Neural cell (in vitro differentiated cells): ENCODE measurements at regions not wholly inside any gene's neighbourhood (a gene's known extent, or its start where the extent isn't known, plus 50 kb on each side); places are given as distances from the start of the nearest gene placed in this dataset.

Experiments used
- H2AFZ ChIP-seq: fragments of 200-600, 300-800 bp; sonication (generic), shearing (Covaris generic); 2 replicates; pipeline ENCODE4 v1.6.0; 2014; ENCODE audit warnings: low read depth, mild to moderate bottlenecking, antibody characterized with exemption, low read length, moderate library complexity
- H3F3A ChIP-seq: fragments of 200-600 bp; shearing (Covaris generic); 2 replicates; pipeline ENCODE4 v1.6.1; 2016; ENCODE audit warnings: mild to moderate bottlenecking, moderate library complexity, mixed read lengths, antibody characterized with exemption, low read length; ENCODE audit not compliant: insufficient read depth, poor library complexity, severe bottlenecking
- H3K27ac ChIP-seq: fragments of 200-600, 300-800 bp; sonication (generic), shearing (Covaris generic); 2 replicates; pipeline ENCODE4 v1.5.1; 2014; ENCODE audit warnings: mild to moderate bottlenecking, low read length, moderate library complexity
- H3K27me3 ChIP-seq: fragments of 300-800, 200-600 bp; sonication (generic), shearing (Covaris generic); 2 replicates; pipeline ENCODE4 v1.6.0; 2014; ENCODE audit warnings: mild to moderate bottlenecking, low read depth, low read length, moderate library complexity; ENCODE audit not compliant: insufficient read depth
- H3K36me3 ChIP-seq: fragments of 300-800, 200-600 bp; sonication (generic), shearing (Covaris generic); 2 replicates; pipeline ENCODE4 v1.5.1; 2014; ENCODE audit warnings: mild to moderate bottlenecking, antibody characterized with exemption, low read length, moderate library complexity; ENCODE audit not compliant: insufficient read depth
- H3K4me2 ChIP-seq: fragments of 300-800, 200-600 bp; sonication (generic), shearing (Covaris generic); 2 replicates; pipeline ENCODE4 v1.6.0; 2014; ENCODE audit warnings: mild to moderate bottlenecking, low read length
- H3K4me3 ChIP-seq: fragments of 300-800, 200-600 bp; sonication (generic), shearing (Covaris generic); 2 replicates; pipeline ENCODE4 v1.5.1; 2014; ENCODE audit warnings: mild to moderate bottlenecking, low read length, moderate library complexity
- H3K79me2 ChIP-seq: fragments of 200-600 bp; shearing (Covaris generic); replicated peaks from 2 replicates; pipeline ENCODE4 v1.6.0; 2014; ENCODE audit warnings: mild to moderate bottlenecking, low read length, moderate library complexity; ENCODE audit not compliant: insufficient read depth
- H3K9ac ChIP-seq: fragments of 300-800, 200-600 bp; sonication (generic), shearing (Covaris generic); 2 replicates; pipeline ENCODE4 v1.6.1; 2016; ENCODE audit warnings: mild to moderate bottlenecking, low read length, mixed read lengths
- H3K9me2 ChIP-seq: fragments of 200-600 bp; shearing (Covaris generic); 2 replicates; pipeline ENCODE4 v1.6.1; 2016; ENCODE audit warnings: mild to moderate bottlenecking, low read length, mixed read lengths; ENCODE audit not compliant: insufficient read depth
- H3K9me3 ChIP-seq: fragments of 200-600, 300-800 bp; sonication (generic), shearing (Covaris generic); 2 replicates; pipeline ENCODE4 v1.6.1; 2016; ENCODE audit warnings: mild to moderate bottlenecking, mixed run types, low read length, moderate library complexity, mixed read lengths
- H4K20me1 ChIP-seq: fragments of 200-600 bp; shearing (Covaris generic); 2 replicates; pipeline ENCODE4 v1.6.1; 2016; ENCODE audit warnings: mild to moderate bottlenecking, mixed run types; ENCODE audit not compliant: insufficient read depth
- EP300 ChIP-seq: fragments of 450-650 bp; conservative IDR thresholded peaks from 2 replicates; pipeline ENCODE4 v1.6.1; 2014; ENCODE audit warnings: antibody characterized with exemption, mild to moderate bottlenecking, moderate library complexity; ENCODE audit not compliant: poor library complexity, severe bottlenecking
- EZH2 ChIP-seq: fragments of 200-600, 300-800 bp; shearing (Covaris generic), sonication (generic); IDR thresholded peaks from 2 replicates; pipeline ENCODE4 v1.6.1; 2014; ENCODE audit warnings: antibody characterized with exemption, low read length, borderline replicate concordance, mild to moderate bottlenecking; ENCODE audit not compliant: insufficient read depth, poor library complexity, severe bottlenecking
- MXI1 ChIP-seq: fragments of 450-650 bp; conservative IDR thresholded peaks from 2 replicates; pipeline ENCODE4 v1.6.1; 2014; ENCODE audit warnings: antibody characterized with exemption, mild to moderate bottlenecking; ENCODE audit not compliant: poor library complexity, severe bottlenecking
- POLR2AphosphoS5 ChIP-seq: IDR thresholded peaks from 2 replicates; pipeline ENCODE4 v1.6.1; 2012
- RAD21 ChIP-seq: fragments of 450-650 bp; conservative IDR thresholded peaks from 2 replicates; pipeline ENCODE4 v1.6.1; 2014; ENCODE audit warnings: antibody characterized with exemption, mild to moderate bottlenecking, moderate library complexity
- SMC3 ChIP-seq: fragments of 450-650 bp; conservative IDR thresholded peaks from 2 replicates; pipeline ENCODE4 v1.6.1; 2014; ENCODE audit warnings: antibody characterized with exemption, mild to moderate bottlenecking, moderate library complexity; ENCODE audit not compliant: poor library complexity
- TAF1 ChIP-seq: IDR thresholded peaks from 2 replicates; pipeline ENCODE4 v1.6.1; 2012; ENCODE audit warnings: low read depth
- TF ChIP-seq, protein P1 (sequence below): IDR thresholded peaks from 2 replicates; pipeline ENCODE4 v1.6.1; 2012; ENCODE audit warnings: borderline replicate concordance
- TF ChIP-seq, protein P2 (sequence below): fragments of 450-650 bp; IDR thresholded peaks from 2 replicates; pipeline ENCODE4 v1.5.1; 2014; ENCODE audit warnings: antibody characterized with exemption, mild to moderate bottlenecking, moderate library complexity; ENCODE audit not compliant: poor library complexity, severe bottlenecking

DNA sequence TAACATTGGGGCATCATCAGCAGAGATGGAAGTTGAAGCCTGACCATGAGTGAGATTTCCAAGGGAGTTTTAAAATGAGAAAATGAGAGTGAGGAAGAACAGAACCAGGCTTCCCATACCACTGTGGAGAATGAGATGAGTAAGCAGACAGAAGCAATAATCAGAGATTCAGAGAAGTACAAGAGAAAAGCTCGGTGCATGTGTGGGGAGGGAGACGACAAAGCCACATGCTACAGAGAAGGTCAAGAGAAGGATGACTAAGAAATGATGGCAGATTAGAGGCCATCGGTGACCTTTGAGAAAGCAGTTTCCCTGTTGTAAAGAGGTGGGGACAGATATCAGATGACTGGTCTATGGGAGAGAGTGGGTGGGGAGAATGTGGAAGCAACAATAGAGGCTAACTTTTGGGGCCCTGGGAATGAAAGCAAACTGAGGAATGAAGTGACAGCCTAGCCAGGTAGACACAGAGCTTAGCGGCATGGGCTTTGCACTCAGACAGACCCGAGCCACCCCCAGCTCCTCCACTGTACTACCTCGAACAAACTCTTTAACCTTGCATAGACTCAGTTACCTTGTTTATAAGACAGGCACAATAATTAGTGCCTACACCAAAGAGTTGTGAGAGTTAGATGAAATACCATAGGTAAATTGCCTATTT lies 207.7 kb downstream of the PIK3R1 start:
- H3K4me2 ChIP-seq = no peak overlapping the region
- no peak overlapping the region for H3K4me3 ChIP-seq
- no peaks in the 10 kb centered on the region for H4K20me1 ChIP-seq
- H3K79me2 ChIP-seq = no peaks in the 10 kb centered on the region
- no peaks in the 10 kb centered on the region for H3K27me3 ChIP-seq
- no peak for TF ChIP-seq EZH2
- no peak for TF ChIP-seq TAF1
- no peak for TF ChIP-seq POLR2AphosphoS5
- no peak for TF ChIP-seq MXI1
- H3K9me2 ChIP-seq = no peaks in the 10 kb centered on the region
- no peak overlapping the region for H2AFZ ChIP-seq
- H3K27ac ChIP-seq = no peak overlapping the region
- no peaks in the 10 kb centered on the region for H3K36me3 ChIP-seq
- no peaks in the 10 kb centered on the region for H3F3A ChIP-seq
- no peak overlapping the region for H3K9ac ChIP-seq
- no peaks in the 10 kb centered on the region for H3K9me3 ChIP-seq

DNA sequence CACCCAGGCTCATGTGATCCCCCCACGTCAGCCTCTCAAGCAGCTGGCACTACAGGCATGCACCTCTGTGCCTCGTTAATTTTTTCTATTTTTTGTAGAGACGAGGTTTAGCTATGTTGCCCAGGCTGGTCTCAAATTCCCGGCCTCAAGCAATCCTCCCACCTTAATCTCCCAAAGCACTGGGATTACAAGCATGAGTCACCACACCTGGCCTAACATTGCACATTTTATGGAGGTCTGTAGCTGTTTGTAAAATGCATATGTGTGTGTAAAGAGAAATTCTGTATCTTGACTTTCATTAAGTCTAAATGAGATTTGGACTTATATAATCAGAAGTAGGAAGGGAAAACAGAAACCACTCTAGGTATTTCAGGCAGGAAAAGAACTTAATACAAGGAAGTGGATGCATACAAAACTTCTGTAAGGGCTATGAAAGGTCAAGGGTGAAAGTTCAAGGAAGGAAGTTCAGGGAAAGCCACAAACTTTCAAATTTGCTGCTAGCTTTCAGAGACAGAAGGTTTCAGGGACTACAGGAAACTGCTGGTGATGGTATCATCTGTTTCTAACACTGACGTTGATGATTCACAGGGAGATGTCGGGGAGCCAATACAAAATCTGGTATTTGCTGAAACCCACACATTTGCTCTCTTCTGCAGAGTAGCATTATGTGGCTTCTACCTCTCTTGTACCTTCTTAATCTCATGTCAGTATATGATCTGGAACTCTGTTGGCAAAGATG lies 209.4 kb downstream of the PIK3R1 start:
- TF ChIP-seq, protein P1, sequence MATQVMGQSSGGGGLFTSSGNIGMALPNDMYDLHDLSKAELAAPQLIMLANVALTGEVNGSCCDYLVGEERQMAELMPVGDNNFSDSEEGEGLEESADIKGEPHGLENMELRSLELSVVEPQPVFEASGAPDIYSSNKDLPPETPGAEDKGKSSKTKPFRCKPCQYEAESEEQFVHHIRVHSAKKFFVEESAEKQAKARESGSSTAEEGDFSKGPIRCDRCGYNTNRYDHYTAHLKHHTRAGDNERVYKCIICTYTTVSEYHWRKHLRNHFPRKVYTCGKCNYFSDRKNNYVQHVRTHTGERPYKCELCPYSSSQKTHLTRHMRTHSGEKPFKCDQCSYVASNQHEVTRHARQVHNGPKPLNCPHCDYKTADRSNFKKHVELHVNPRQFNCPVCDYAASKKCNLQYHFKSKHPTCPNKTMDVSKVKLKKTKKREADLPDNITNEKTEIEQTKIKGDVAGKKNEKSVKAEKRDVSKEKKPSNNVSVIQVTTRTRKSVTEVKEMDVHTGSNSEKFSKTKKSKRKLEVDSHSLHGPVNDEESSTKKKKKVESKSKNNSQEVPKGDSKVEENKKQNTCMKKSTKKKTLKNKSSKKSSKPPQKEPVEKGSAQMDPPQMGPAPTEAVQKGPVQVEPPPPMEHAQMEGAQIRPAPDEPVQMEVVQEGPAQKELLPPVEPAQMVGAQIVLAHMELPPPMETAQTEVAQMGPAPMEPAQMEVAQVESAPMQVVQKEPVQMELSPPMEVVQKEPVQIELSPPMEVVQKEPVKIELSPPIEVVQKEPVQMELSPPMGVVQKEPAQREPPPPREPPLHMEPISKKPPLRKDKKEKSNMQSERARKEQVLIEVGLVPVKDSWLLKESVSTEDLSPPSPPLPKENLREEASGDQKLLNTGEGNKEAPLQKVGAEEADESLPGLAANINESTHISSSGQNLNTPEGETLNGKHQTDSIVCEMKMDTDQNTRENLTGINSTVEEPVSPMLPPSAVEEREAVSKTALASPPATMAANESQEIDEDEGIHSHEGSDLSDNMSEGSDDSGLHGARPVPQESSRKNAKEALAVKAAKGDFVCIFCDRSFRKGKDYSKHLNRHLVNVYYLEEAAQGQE = no peak
- no peak for TF ChIP-seq SMC3
- TF ChIP-seq TAF1 = no peak
- TF ChIP-seq, protein P2, sequence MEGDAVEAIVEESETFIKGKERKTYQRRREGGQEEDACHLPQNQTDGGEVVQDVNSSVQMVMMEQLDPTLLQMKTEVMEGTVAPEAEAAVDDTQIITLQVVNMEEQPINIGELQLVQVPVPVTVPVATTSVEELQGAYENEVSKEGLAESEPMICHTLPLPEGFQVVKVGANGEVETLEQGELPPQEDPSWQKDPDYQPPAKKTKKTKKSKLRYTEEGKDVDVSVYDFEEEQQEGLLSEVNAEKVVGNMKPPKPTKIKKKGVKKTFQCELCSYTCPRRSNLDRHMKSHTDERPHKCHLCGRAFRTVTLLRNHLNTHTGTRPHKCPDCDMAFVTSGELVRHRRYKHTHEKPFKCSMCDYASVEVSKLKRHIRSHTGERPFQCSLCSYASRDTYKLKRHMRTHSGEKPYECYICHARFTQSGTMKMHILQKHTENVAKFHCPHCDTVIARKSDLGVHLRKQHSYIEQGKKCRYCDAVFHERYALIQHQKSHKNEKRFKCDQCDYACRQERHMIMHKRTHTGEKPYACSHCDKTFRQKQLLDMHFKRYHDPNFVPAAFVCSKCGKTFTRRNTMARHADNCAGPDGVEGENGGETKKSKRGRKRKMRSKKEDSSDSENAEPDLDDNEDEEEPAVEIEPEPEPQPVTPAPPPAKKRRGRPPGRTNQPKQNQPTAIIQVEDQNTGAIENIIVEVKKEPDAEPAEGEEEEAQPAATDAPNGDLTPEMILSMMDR = no peak
- no peak for TF ChIP-seq POLR2AphosphoS5
- TF ChIP-seq MXI1 = no peak
- TF ChIP-seq EP300 = no peak
- no peak for TF ChIP-seq EZH2
- no peak for TF ChIP-seq RAD21
- H4K20me1 ChIP-seq = no peaks in the 10 kb centered on the region
- H3K36me3 ChIP-seq = no peaks in the 10 kb centered on the region
- H2AFZ ChIP-seq = no peak overlapping the region
- no peak overlapping the region for H3K9ac ChIP-seq
- H3K4me2 ChIP-seq = no peak overlapping the region
- H3K9me2 ChIP-seq = no peaks in the 10 kb centered on the region
- no peaks in the 10 kb centered on the region for H3K9me3 ChIP-seq
- no peaks in the 10 kb centered on the region for H3K27me3 ChIP-seq
- no peaks in the 10 kb centered on the region for H3K79me2 ChIP-seq
- H3F3A ChIP-seq = no peaks in the 10 kb centered on the region
- no peak overlapping the region for H3K4me3 ChIP-seq
- H3K27ac ChIP-seq = no peak overlapping the region
